ENCODE measurements at regions not wholly inside any gene's neighbourhood (a gene's known extent, or its start where the extent isn't known, plus 50 kb on each side); places are given as distances from the start of the nearest gene placed in this dataset.

GRCh38 chr5:7202846-7203245 is 193.1 kb upstream of the ADCY2 start:
- no peaks in the 10 kb centered on the region for H3K4me1 ChIP-seq (ENCODE audit: control insufficient read depth, insufficient read depth, low read length)
- no peak overlapping the region for H3K4me3 ChIP-seq (ENCODE audit: low read length)
- no peak for DNase-seq
- no peaks in the 10 kb centered on the region for H3K27me3 ChIP-seq (ENCODE audit: control insufficient read depth, insufficient read depth, low read length)
- no peaks in the 10 kb centered on the region for H3K36me3 ChIP-seq (ENCODE audit: control insufficient read depth, insufficient read depth, low read length)
- H3K27ac ChIP-seq (ENCODE audit: low read length) = no peak overlapping the region
- WGBS (ENCODE audit: insufficient coverage, low lambda C conversion rate) = no CpG with 5 or more reads among the region's 1 CpG
- no peaks in the 10 kb centered on the region for H3K9me3 ChIP-seq (ENCODE audit: control insufficient read depth, low read depth, low read length)

GRCh38 chr5:7207979-7208378 is 188.0 kb upstream of the ADCY2 start:
- WGBS (ENCODE audit: insufficient coverage, low lambda C conversion rate) = no CpG with 5 or more reads among the region's 2 CpGs
- H3K27ac ChIP-seq (ENCODE audit: low read length) = peak overlapping the region; percentile 37
- no peaks in the 10 kb centered on the region for H3K9me3 ChIP-seq (ENCODE audit: control insufficient read depth, low read depth, low read length)
- H3K4me3 ChIP-seq (ENCODE audit: low read length) = no peak overlapping the region
- H3K27me3 ChIP-seq (ENCODE audit: control insufficient read depth, insufficient read depth, low read length) = no peaks in the 10 kb centered on the region
- peaks cover 26% of the 10 kb centered on the region for H3K4me1 ChIP-seq (ENCODE audit: control insufficient read depth, insufficient read depth, low read length)
- no peak for DNase-seq
- no peaks in the 10 kb centered on the region for H3K36me3 ChIP-seq (ENCODE audit: control insufficient read depth, insufficient read depth, low read length)

GRCh38 chr5:7208938-7209337 is 187.0 kb upstream of the ADCY2 start:
- WGBS (ENCODE audit: insufficient coverage, low lambda C conversion rate) = no CpG with 5 or more reads among the region's 5 CpGs
- peak in 1 of 2 donors; percentile 25 for DNase-seq
- Histone ChIP-seq H3K36me3 (ENCODE audit: control insufficient read depth, insufficient read depth, low read length) (no peaks in the 10 kb centered on the region), H3K27ac (ENCODE audit: low read length) (peak overlapping the region; percentile 37), H3K9me3 (ENCODE audit: control insufficient read depth, low read depth, low read length) (no peaks in the 10 kb centered on the region), H3K4me1 (ENCODE audit: control insufficient read depth, insufficient read depth, low read length) (peaks cover 26% of the 10 kb centered on the region), H3K27me3 (ENCODE audit: control insufficient read depth, insufficient read depth, low read length) (no peaks in the 10 kb centered on the region), H3K4me3 (ENCODE audit: low read length) (no peak overlapping the region)

- no peaks in the 10 kb centered on the region for H3K9me3 ChIP-seq (ENCODE audit: control insufficient read depth, low read depth, low read length)
- peak overlapping the region; percentile 37 for H3K27ac ChIP-seq (ENCODE audit: low read length)
- no peaks in the 10 kb centered on the region for H3K36me3 ChIP-seq (ENCODE audit: control insufficient read depth, insufficient read depth, low read length)
- DNase-seq = peak; percentile 11 to 75
- H3K4me3 ChIP-seq (ENCODE audit: low read length) = no peak overlapping the region
- no peaks in the 10 kb centered on the region for H3K27me3 ChIP-seq (ENCODE audit: control insufficient read depth, insufficient read depth, low read length)
- H3K4me1 ChIP-seq (ENCODE audit: control insufficient read depth, insufficient read depth, low read length) = peaks cover 26% of the 10 kb centered on the region
Measured at GRCh38 chr5:7209658-7210057, 186.3 kb upstream of the ADCY2 start.

GRCh38 chr5:7210549-7210948 is 185.4 kb upstream of the ADCY2 start:
- DNase-seq = no peak
- Histone ChIP-seq H3K27ac (ENCODE audit: low read length) (no peak overlapping the region), H3K4me3 (ENCODE audit: low read length) (no peak overlapping the region), H3K9me3 (ENCODE audit: control insufficient read depth, low read depth, low read length) (no peaks in the 10 kb centered on the region), H3K4me1 (ENCODE audit: control insufficient read depth, insufficient read depth, low read length) (peaks cover 26% of the 10 kb centered on the region), H3K36me3 (ENCODE audit: control insufficient read depth, insufficient read depth, low read length) (no peaks in the 10 kb centered on the region), H3K27me3 (ENCODE audit: control insufficient read depth, insufficient read depth, low read length) (no peaks in the 10 kb centered on the region)
- WGBS (ENCODE audit: insufficient coverage, low lambda C conversion rate) = no CpG with 5 or more reads among the region's 2 CpGs

- Histone ChIP-seq H3K27ac (ENCODE audit: low read length) (no peak overlapping the region), H3K4me3 (ENCODE audit: low read length) (no peak overlapping the region), H3K4me1 (ENCODE audit: control insufficient read depth, insufficient read depth, low read length) (peaks cover 22% of the 10 kb centered on the region), H3K27me3 (ENCODE audit: control insufficient read depth, insufficient read depth, low read length) (no peaks in the 10 kb centered on the region), H3K36me3 (ENCODE audit: control insufficient read depth, insufficient read depth, low read length) (no peaks in the 10 kb centered on the region), H3K9me3 (ENCODE audit: control insufficient read depth, low read depth, low read length) (no peaks in the 10 kb centered on the region)
- no peak for DNase-seq
- WGBS (ENCODE audit: insufficient coverage, low lambda C conversion rate) = no CpG with 5 or more reads among the region's 5 CpGs
Measured at GRCh38 chr5:7213525-7213924, 182.4 kb upstream of the ADCY2 start.

GRCh38 chr5:7214906-7215416 is 181.0 kb upstream of the ADCY2 start:
- H3K27me3 ChIP-seq (ENCODE audit: control insufficient read depth, insufficient read depth, low read length) = no peaks in the 10 kb centered on the region
- 69% methylated on average over 6 of the region's 7 CpGs for WGBS (ENCODE audit: insufficient coverage, low lambda C conversion rate)

GRCh38 chr5:7218141-7218540 is 177.8 kb upstream of the ADCY2 start:
- H3K4me3 ChIP-seq (ENCODE audit: low read length) = no peak overlapping the region
- H3K36me3 ChIP-seq (ENCODE audit: control insufficient read depth, insufficient read depth, low read length) = no peaks in the 10 kb centered on the region
- WGBS (ENCODE audit: insufficient coverage, low lambda C conversion rate) = no CpG with 5 or more reads among the region's 2 CpGs
- DNase-seq = no peak
- no peaks in the 10 kb centered on the region for H3K4me1 ChIP-seq (ENCODE audit: control insufficient read depth, insufficient read depth, low read length)
- no peaks in the 10 kb centered on the region for H3K9me3 ChIP-seq (ENCODE audit: control insufficient read depth, low read depth, low read length)
- no peaks in the 10 kb centered on the region for H3K27me3 ChIP-seq (ENCODE audit: control insufficient read depth, insufficient read depth, low read length)
- no peak overlapping the region for H3K27ac ChIP-seq (ENCODE audit: low read length)

More at GRCh38 chr5:7214906-7215416, 181.0 kb upstream of the ADCY2 start:
- no peaks in the 10 kb centered on the region for H3K9me3 ChIP-seq (ENCODE audit: control insufficient read depth, low read depth, low read length)
- no peaks in the 10 kb centered on the region for H3K36me3 ChIP-seq (ENCODE audit: control insufficient read depth, insufficient read depth, low read length)
- no peak overlapping the region for H3K4me3 ChIP-seq (ENCODE audit: low read length)
- H3K27ac ChIP-seq (ENCODE audit: low read length) = no peak overlapping the region
- peaks cover 9% of the 10 kb centered on the region for H3K4me1 ChIP-seq (ENCODE audit: control insufficient read depth, insufficient read depth, low read length)
- DNase-seq = no peak

- no peak for DNase-seq
- Histone ChIP-seq H3K27me3 (ENCODE audit: control insufficient read depth, insufficient read depth, low read length) (no peaks in the 10 kb centered on the region), H3K27ac (ENCODE audit: low read length) (no peak overlapping the region), H3K4me1 (ENCODE audit: control insufficient read depth, insufficient read depth, low read length) (no peaks in the 10 kb centered on the region), H3K36me3 (ENCODE audit: control insufficient read depth, insufficient read depth, low read length) (no peaks in the 10 kb centered on the region), H3K4me3 (ENCODE audit: low read length) (no peak overlapping the region), H3K9me3 (ENCODE audit: control insufficient read depth, low read depth, low read length) (no peaks in the 10 kb centered on the region)
- WGBS (ENCODE audit: insufficient coverage, low lambda C conversion rate) = no CpG with 5 or more reads among the region's 4 CpGs
Measured at GRCh38 chr5:7220156-7220555, 175.8 kb upstream of the ADCY2 start.

GRCh38 chr5:7221041-7221440 is 174.9 kb upstream of the ADCY2 start:
- H3K9me3 ChIP-seq (ENCODE audit: control insufficient read depth, low read depth, low read length) = no peaks in the 10 kb centered on the region
- H3K36me3 ChIP-seq (ENCODE audit: control insufficient read depth, insufficient read depth, low read length) = no peaks in the 10 kb centered on the region
- no peak for DNase-seq
- no peak overlapping the region for H3K27ac ChIP-seq (ENCODE audit: low read length)
- H3K4me1 ChIP-seq (ENCODE audit: control insufficient read depth, insufficient read depth, low read length) = no peaks in the 10 kb centered on the region
- no peaks in the 10 kb centered on the region for H3K27me3 ChIP-seq (ENCODE audit: control insufficient read depth, insufficient read depth, low read length)
- 95% methylated on average over 3 of the region's 3 CpGs for WGBS (ENCODE audit: insufficient coverage, low lambda C conversion rate)
- H3K4me3 ChIP-seq (ENCODE audit: low read length) = no peak overlapping the region

- Histone ChIP-seq H3K27ac (ENCODE audit: low read length) (no peak overlapping the region), H3K36me3 (ENCODE audit: control insufficient read depth, insufficient read depth, low read length) (no peaks in the 10 kb centered on the region), H3K9me3 (ENCODE audit: control insufficient read depth, low read depth, low read length) (no peaks in the 10 kb centered on the region), H3K4me3 (ENCODE audit: low read length) (no peak overlapping the region), H3K4me1 (ENCODE audit: control insufficient read depth, insufficient read depth, low read length) (no peaks in the 10 kb centered on the region), H3K27me3 (ENCODE audit: control insufficient read depth, insufficient read depth, low read length) (no peaks in the 10 kb centered on the region)
- DNase-seq = no peak
- WGBS (ENCODE audit: insufficient coverage, low lambda C conversion rate) = no CpG with 5 or more reads among the region's 5 CpGs
Measured at GRCh38 chr5:7225826-7226225, 170.1 kb upstream of the ADCY2 start.
